ENCODE measurements at regions not wholly inside any gene's neighbourhood (a gene's known extent, or its start where the extent isn't known, plus 50 kb on each side); places are given as distances from the start of the nearest gene placed in this dataset.

DNA sequence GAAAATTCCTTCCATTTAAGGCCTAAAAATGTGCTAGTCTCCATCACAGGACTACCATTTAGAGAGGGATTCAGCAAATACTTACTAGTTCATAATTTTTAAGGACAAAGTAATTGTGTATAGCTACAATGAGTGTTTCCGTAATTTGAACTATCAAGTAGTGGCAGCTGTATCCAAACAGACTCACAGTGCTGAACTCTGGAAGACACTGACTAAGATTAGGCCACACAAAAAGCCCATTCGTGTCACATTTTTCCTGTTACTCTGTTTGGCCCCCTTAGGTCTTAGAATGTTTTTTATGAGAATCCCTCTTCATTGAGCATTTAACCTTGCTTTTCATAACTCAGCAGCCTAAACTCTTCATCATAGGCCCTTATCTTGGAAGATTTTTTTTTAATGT, 731.2 kb upstream of the PCDH9 start:
- no peak overlapping the region for H3K4me3 ChIP-seq (ENCODE audit: low read depth, low read length)
- DNase-seq (ENCODE audit: low read depth), result no peak
- TF ChIP-seq, protein P1, sequence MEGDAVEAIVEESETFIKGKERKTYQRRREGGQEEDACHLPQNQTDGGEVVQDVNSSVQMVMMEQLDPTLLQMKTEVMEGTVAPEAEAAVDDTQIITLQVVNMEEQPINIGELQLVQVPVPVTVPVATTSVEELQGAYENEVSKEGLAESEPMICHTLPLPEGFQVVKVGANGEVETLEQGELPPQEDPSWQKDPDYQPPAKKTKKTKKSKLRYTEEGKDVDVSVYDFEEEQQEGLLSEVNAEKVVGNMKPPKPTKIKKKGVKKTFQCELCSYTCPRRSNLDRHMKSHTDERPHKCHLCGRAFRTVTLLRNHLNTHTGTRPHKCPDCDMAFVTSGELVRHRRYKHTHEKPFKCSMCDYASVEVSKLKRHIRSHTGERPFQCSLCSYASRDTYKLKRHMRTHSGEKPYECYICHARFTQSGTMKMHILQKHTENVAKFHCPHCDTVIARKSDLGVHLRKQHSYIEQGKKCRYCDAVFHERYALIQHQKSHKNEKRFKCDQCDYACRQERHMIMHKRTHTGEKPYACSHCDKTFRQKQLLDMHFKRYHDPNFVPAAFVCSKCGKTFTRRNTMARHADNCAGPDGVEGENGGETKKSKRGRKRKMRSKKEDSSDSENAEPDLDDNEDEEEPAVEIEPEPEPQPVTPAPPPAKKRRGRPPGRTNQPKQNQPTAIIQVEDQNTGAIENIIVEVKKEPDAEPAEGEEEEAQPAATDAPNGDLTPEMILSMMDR (IDR thresholded peaks at IDR 0.05; ENCODE audit: low read depth, low read length, missing control alignments), result no peak

DNA sequence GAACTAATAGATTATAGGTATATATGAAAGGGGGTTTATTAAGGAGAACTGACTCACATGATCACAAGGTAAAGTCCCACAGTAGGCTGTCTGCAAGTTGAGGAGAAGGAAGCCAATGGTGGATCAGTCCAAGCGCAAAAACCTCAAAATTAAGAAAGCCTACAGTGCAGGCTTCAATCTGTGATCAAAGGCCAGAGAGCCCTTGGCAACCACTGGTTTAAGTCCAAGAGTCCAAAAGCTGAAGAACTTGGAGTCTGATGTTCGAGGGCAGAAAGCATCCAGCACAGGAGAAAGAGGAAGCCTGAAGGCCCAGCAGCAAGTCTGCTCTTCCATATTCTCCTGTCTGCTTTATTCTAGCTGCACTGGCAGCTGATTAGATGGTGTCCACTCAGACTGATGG, 721.3 kb upstream of the PCDH9 start:
- TF ChIP-seq, protein P1 (IDR thresholded peaks at IDR 0.05; ENCODE audit: low read depth, low read length, missing control alignments), result no peak
- no peak overlapping the region for H3K4me3 ChIP-seq (ENCODE audit: low read depth, low read length)
- DNase-seq (ENCODE audit: low read depth), result no peak

- no peak overlapping the region for H3K4me3 ChIP-seq (ENCODE audit: low read depth, low read length)
- TF ChIP-seq, protein P1 (IDR thresholded peaks at IDR 0.05; ENCODE audit: low read depth, low read length, missing control alignments), result no peak
- no peak for DNase-seq (ENCODE audit: low read depth)
Observed at GRCh38 chr13:67950603-67951002, 720.5 kb upstream of the PCDH9 start.

DNA sequence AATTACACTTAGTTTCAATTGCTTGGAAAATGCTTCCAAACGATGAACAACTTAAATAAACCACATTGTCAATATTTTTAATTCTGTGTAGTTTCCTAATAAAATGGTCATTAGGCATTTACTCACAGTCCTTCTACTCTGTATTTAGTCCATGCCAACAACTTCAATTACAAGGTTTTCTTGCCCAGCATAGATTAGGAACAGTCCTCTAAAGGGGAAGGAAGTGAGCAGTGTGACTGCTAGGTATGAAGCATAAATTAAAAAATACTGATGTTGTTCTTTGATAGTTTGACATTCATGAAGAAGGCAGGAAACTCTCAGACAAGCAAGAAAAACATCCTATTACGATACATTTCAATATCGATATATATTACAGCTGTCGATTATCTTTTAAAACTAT, 716.0 kb upstream of the PCDH9 start:
- H3K4me3 ChIP-seq (ENCODE audit: low read depth, low read length), result no peak overlapping the region
- TF ChIP-seq, protein P1 (IDR thresholded peaks at IDR 0.05; ENCODE audit: low read depth, low read length, missing control alignments), result no peak
- no peak for DNase-seq (ENCODE audit: low read depth)

DNA sequence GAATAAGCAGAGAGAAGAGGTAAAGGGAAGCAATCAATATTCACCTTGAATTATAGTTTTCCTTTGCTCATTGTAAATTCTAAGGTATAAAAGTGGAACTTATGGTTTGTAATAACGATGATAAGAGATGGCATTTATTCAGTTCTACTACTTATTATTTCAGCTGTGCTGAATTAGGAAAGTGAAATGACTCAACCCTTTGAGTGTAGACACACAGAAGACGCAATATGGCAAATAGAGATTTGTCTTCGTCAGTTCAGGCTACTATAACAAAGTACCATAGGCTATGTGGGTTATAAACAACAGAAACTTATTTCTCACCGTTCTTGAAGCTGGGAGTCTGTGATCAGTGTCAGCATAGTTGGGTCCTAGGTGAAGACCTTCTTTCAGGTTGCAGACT, 713.0 kb upstream of the PCDH9 start:
- TF ChIP-seq, protein P1 (IDR thresholded peaks at IDR 0.05; ENCODE audit: low read depth, low read length, missing control alignments), result no peak
- H3K4me3 ChIP-seq (ENCODE audit: low read depth, low read length), result no peak overlapping the region
- no peak for DNase-seq (ENCODE audit: low read depth)

DNA sequence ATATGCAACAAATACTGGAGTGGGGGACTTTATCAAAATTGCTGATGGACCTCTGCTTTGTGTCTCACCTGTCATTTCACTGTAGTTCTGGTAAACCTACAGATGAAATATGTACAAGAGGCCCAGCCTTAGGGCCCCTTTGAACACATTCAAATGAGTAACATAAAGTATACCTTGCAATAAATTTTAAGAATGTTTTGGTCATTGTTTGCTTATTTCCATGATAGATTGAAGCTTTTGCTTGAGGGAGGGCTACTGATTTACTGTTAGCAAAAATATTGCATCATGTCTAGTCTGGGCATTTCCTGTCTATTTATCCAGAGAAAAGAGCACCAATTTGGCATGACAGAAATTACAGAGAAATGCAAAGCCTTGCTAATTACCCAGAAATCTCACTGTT, 705.5 kb upstream of the PCDH9 start:
- no peak for DNase-seq (ENCODE audit: low read depth)
- TF ChIP-seq, protein P1 (IDR thresholded peaks at IDR 0.05; ENCODE audit: low read depth, low read length, missing control alignments), result no peak
- no peak overlapping the region for H3K4me3 ChIP-seq (ENCODE audit: low read depth, low read length)

GRCh38 chr13:67934617-67935330, 704.6 kb upstream of the PCDH9 start:
- TF ChIP-seq, protein P1 (IDR thresholded peaks at IDR 0.05; ENCODE audit: low read depth, low read length, missing control alignments), result no peak
- H3K4me3 ChIP-seq (ENCODE audit: low read depth, low read length), result no peak overlapping the region
- DNase-seq (ENCODE audit: low read depth), result no peak

Data from GM12864 (cell line).